Sigmoid colon (tissue), 6 donors: ENCODE measurements at regions not wholly inside any gene's neighbourhood (a gene's known extent, or its start where the extent isn't known, plus 50 kb on each side); places are given as distances from the start of the nearest gene placed in this dataset.

Experiments used
- DNase-seq: peaks from one replicate; pipeline ENCODE4 v3.0.0-alpha.2; 2019
- H3K27ac ChIP-seq, 4 donors: fragments of 200-600 bp; sonication (generic); one replicate each; pipeline ENCODE4 v1.5.1; 2016 to 2019; ENCODE audit warnings: mild to moderate bottlenecking in 1 of 4
- H3K27me3 ChIP-seq, 3 donors: fragments of 200-600 bp; sonication (generic); one replicate each; pipeline ENCODE4 v1.5.1; 2019; ENCODE audit warnings: mild to moderate bottlenecking in 1 of 3
- H3K36me3 ChIP-seq, 4 donors: fragments of 200-600 bp; sonication (generic); one replicate each; pipeline ENCODE4 v1.5.1; 2016 to 2019
- H3K4me1 ChIP-seq, 4 donors: fragments of 200-600 bp; sonication (generic); one replicate each; pipeline ENCODE4 v1.5.1; 2017 to 2019
- H3K4me3 ChIP-seq, 4 donors: fragments of 200-600 bp; sonication (generic); one replicate each; pipeline ENCODE4 v1.5.1; 2017 to 2019; ENCODE audit warnings: mild to moderate bottlenecking in 2 of 4, moderate library complexity in 1 of 4
- H3K9me3 ChIP-seq, 4 donors: fragments of 200-600 bp in 3 of 4; sonication (generic) in 3 of 4; one replicate each; pipeline versions ENCODE4 v1.5.1 to v1.6.1; 2013 to 2019
- CTCF ChIP-seq, 4 experiments: fragments of 450-650 bp in 3 of 4; fragments of 200-600 bp in 1 of 4; IDR thresholded peaks; one replicate each; pipeline ENCODE4 v1.5.1; 2016 to 2019; ENCODE audit warnings: antibody characterized with exemption in 4 of 4, mild to moderate bottlenecking in 3 of 4, moderate library complexity in 2 of 4
- EP300 ChIP-seq, 4 donors: sonication (generic); formaldehyde crosslinking; IDR thresholded peaks; one replicate each; pipeline ENCODE4 v1.6.1; 2017; ENCODE audit warnings: antibody characterized with exemption in 4 of 4
- POLR2A ChIP-seq, 2 donors: fragments of 450-650 bp; IDR thresholded peaks; one replicate each; pipeline ENCODE4 v1.6.1; 2016; ENCODE audit warnings: antibody characterized with exemption in 2 of 2, mild to moderate bottlenecking in 2 of 2, moderate library complexity in 2 of 2
- POLR2AphosphoS5 ChIP-seq, 4 donors: sonication (generic); formaldehyde crosslinking; IDR thresholded peaks; one replicate each; pipeline ENCODE4 v1.6.1; 2017; ENCODE audit warnings: antibody characterized with exemption in 4 of 4
- WGBS, 2 donors: extraction: QIAGEN DNeasy Blood & Tissue Kit; methylation state at CpG; one replicate each; pipeline ENCODE4 v1.1.7; 2013; 5-methylcytosine and 5-hydroxymethylcytosine counted together
- intact Hi-C: fragments of 100-400 bp; cut with DNase I; formaldehyde crosslinking; loops from one replicate; pipeline ENCODE4 v1.15.1; 2023
- donor health status: healthy with polysubstance abuse.
- donor health status: healthy.

- Histone ChIP-seq H3K36me3 (no peaks in the 10 kb centered on the region), H3K9me3 (no peaks in the 10 kb centered on the region), H3K4me3 (no peak overlapping the region), H3K27me3 (no peaks in the 10 kb centered on the region), H3K27ac (no peak overlapping the region), H3K4me1 (peaks cover 0 to 10% (median 0%) of the 10 kb centered on the region in 4 donors)
- intact Hi-C loops, result loop anchor here (2.0 to 10.0 kb wide), 4 partner anchors 232 to 544 kb away; partner anchors contain the start of gene RPL24
- WGBS, 2 donors, result 24 to 27% methylated on average over 7 of the region's 7 CpGs
- TF ChIP-seq CTCF (IDR thresholded peaks at IDR 0.05) (peak; percentile 83 to 93 (median 90)), EP300 (IDR thresholded peaks at IDR 0.05) (no peak), POLR2AphosphoS5 (IDR thresholded peaks at IDR 0.05) (no peak), POLR2A (IDR thresholded peaks at IDR 0.05) (no peak)
- peak; percentile 79 for DNase-seq
Observed at GRCh38 chr3:102229062-102229655, 205.7 kb upstream of the ZPLD1 start.

DNA sequence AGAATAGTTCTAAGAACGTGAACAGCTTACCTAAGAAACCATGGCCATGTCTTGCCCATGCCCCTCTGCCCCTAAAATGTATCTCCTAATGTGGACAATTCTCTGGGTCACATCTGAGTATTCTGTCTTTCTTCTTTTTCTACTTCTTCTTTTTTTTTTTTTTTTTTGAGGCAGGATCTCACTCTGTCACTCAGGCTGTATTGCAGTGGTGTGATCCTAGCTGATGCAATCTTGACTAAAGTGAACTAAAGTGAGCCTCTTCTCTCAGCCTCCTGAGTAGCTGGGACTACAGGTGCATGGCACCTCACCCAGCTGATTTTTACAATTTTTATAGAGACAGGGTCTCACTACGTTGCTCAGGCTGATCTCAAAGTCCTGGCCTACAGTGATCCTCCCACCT is 204.8 kb upstream of the ZPLD1 start:
- no peak overlapping the region for H3K27ac ChIP-seq
- no peak for DNase-seq
- H3K9me3 ChIP-seq, result no peaks in the 10 kb centered on the region
- intact Hi-C loops, result no loop called here
- H3K4me3 ChIP-seq, result no peak overlapping the region
- 91% methylated on average over 2 of the region's 2 CpGs for whole genome bisulfite sequencing, 2 donors
- H3K4me1 ChIP-seq, result peaks cover 0 to under 1% (median 0%) of the 10 kb centered on the region in 4 donors
- no peaks in the 10 kb centered on the region for H3K36me3 ChIP-seq
- no peak for TF ChIP-seq POLR2AphosphoS5 (IDR thresholded peaks at IDR 0.05)
- no peak for TF ChIP-seq EP300 (IDR thresholded peaks at IDR 0.05)
- TF ChIP-seq POLR2A (IDR thresholded peaks at IDR 0.05), result no peak
- no peak for TF ChIP-seq CTCF (IDR thresholded peaks at IDR 0.05)
- H3K27me3 ChIP-seq, result no peaks in the 10 kb centered on the region

DNA sequence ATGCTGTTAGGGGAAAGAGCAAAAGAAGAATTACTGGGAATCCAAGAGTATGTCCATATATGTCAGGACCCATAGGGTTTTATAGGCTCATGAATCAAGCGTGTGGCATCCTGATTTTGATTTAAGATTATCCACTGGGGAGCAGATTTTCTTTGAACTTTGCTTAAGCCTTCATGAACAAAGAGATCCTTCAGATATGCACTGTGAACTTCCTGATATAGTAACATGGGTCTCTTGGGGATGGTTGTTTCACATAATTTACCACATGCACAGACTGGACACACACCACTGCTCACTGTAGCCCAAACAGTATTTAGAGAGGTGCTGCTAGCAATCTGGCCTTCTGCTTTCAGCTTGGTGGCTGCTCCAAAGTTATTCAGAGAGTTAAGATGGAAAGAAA is 200.9 kb upstream of the ZPLD1 start:
- Histone ChIP-seq H3K27me3 (no peaks in the 10 kb centered on the region), H3K27ac (no peak overlapping the region), H3K4me3 (no peak overlapping the region), H3K9me3 (no peaks in the 10 kb centered on the region), H3K4me1 (no peaks in the 10 kb centered on the region), H3K36me3 (no peaks in the 10 kb centered on the region)
- 50 to 54% methylated on average over 1 of the region's 1 CpG for WGBS, 2 donors
- no peak for TF ChIP-seq POLR2AphosphoS5 (IDR thresholded peaks at IDR 0.05)
- no peak for TF ChIP-seq EP300 (IDR thresholded peaks at IDR 0.05)
- TF ChIP-seq POLR2A (IDR thresholded peaks at IDR 0.05), result no peak
- no peak for TF ChIP-seq CTCF (IDR thresholded peaks at IDR 0.05)
- intact Hi-C loops, result no loop called here
- no peak for DNase-seq

GRCh38 chr3:102235679-102236078 is 199.1 kb upstream of the ZPLD1 start:
- Histone ChIP-seq H3K36me3 (no peaks in the 10 kb centered on the region), H3K4me1 (no peaks in the 10 kb centered on the region), H3K4me3 (no peak overlapping the region), H3K27ac (no peak overlapping the region), H3K27me3 (no peaks in the 10 kb centered on the region), H3K9me3 (no peaks in the 10 kb centered on the region)
- TF ChIP-seq CTCF (IDR thresholded peaks at IDR 0.05) (peak in 2 of 4 experiments; percentile 32 to 49), EP300 (IDR thresholded peaks at IDR 0.05) (no peak), POLR2A (IDR thresholded peaks at IDR 0.05) (no peak), POLR2AphosphoS5 (IDR thresholded peaks at IDR 0.05) (no peak)
- no peak for DNase-seq
- intact Hi-C loops, result no loop called here
- WGBS, 2 donors, result 47 to 48% methylated on average over 5 of the region's 5 CpGs

DNA sequence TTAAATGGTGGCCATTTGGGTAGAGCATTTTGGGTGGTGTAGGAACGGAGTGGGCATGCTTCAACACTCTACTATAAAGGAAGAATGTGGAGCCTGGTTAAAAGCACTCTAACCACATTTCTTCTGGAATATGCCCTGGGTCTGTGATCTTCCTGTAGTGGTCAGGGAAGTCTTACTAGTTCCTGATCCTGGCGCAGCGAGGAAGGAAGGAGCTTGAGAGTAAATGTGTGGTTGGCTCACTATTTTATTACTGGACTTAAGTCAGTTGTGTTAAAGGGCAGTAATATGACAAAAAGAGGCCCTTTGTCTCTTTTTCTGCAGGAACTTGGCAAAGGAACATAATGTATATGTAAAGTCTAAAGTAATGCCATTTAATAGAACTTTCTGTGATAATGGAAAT is 197.6 kb upstream of the ZPLD1 start:
- 35 to 72% methylated on average over 3 of the region's 3 CpGs for WGBS, 2 donors
- no peaks in the 10 kb centered on the region for H3K36me3 ChIP-seq
- H3K4me3 ChIP-seq, result no peak overlapping the region
- H3K27ac ChIP-seq, result no peak overlapping the region
- DNase-seq, result no peak
- no peaks in the 10 kb centered on the region for H3K4me1 ChIP-seq
- no peaks in the 10 kb centered on the region for H3K9me3 ChIP-seq
- no peaks in the 10 kb centered on the region for H3K27me3 ChIP-seq
- no peak for TF ChIP-seq POLR2AphosphoS5 (IDR thresholded peaks at IDR 0.05)
- TF ChIP-seq CTCF (IDR thresholded peaks at IDR 0.05), result no peak
- no peak for TF ChIP-seq POLR2A (IDR thresholded peaks at IDR 0.05)
- no peak for TF ChIP-seq EP300 (IDR thresholded peaks at IDR 0.05)
- intact Hi-C loops, result no loop called here
